ENCODE measurements at regions not wholly inside any gene's neighbourhood (a gene's known extent, or its start where the extent isn't known, plus 50 kb on each side); places are given as distances from the start of the nearest gene placed in this dataset.
"Not testable (repeated sequence)": the region's sequence is repeated elsewhere in the genome, so short reads cannot be mapped to it uniquely, and the experiment has no call there.

GRCh38 chr15:84152381-84152979 lies 83.1 kb upstream of the GOLGA6L4 start:
- DNase-seq (ENCODE audit: low spot score), result not testable (repeated sequence)

GRCh38 chr15:84153655-84154140 lies 81.9 kb upstream of the GOLGA6L4 start:
- not testable (repeated sequence) for DNase-seq (ENCODE audit: low spot score)

GRCh38 chr15:84154314-84154713 lies 81.3 kb upstream of the GOLGA6L4 start:
- DNase-seq (ENCODE audit: low spot score), result not testable (repeated sequence)

- not testable (repeated sequence) for DNase-seq (ENCODE audit: low spot score)
These were observed 80.8 kb upstream of the GOLGA6L4 start for GRCh38 chr15:84154787-84155186.

GRCh38 chr15:84155792-84156587 lies 79.6 kb upstream of the GOLGA6L4 start:
- DNase-seq (ENCODE audit: low spot score), result not testable (repeated sequence)

GRCh38 chr15:84156588-84156840 lies 79.1 kb upstream of the GOLGA6L4 start:
- not testable (repeated sequence) for DNase-seq (ENCODE audit: low spot score)

GRCh38 chr15:84157056-84157632 lies 78.4 kb upstream of the GOLGA6L4 start:
- DNase-seq (ENCODE audit: low spot score), result not testable (repeated sequence)

GRCh38 chr15:84157857-84158256 lies 77.7 kb upstream of the GOLGA6L4 start:
- DNase-seq (ENCODE audit: low spot score), result not testable (repeated sequence)

GRCh38 chr15:84159346-84160269 lies 76.0 kb upstream of the GOLGA6L4 start:
- DNase-seq (ENCODE audit: low spot score), result not testable (repeated sequence)

- not testable (repeated sequence) for DNase-seq (ENCODE audit: low spot score)
These were observed 70.9 kb upstream of the GOLGA6L4 start for GRCh38 chr15:84164423-84165292.

- DNase-seq (ENCODE audit: low spot score), result not testable (repeated sequence)
These were observed 65.5 kb upstream of the GOLGA6L4 start for GRCh38 chr15:84170029-84170428.

- not testable (repeated sequence) for DNase-seq (ENCODE audit: low spot score)
These were observed 62.4 kb upstream of the GOLGA6L4 start for GRCh38 chr15:84173231-84173610.
